K562 (cell line): ENCODE measurements at regions not wholly inside any gene's neighbourhood (a gene's known extent, or its start where the extent isn't known, plus 50 kb on each side); places are given as distances from the start of the nearest gene placed in this dataset.
A peak's percentile ranks its signal among the peaks of the same experiment; 100 is the strongest.

ENCODE experiments used
- ATAC-seq: fragments of 200-7000 bp; cut with Tn5 transposase; 3 replicates; pipeline ENCODE4 v1.9.1; 2020; ENCODE audit warnings: moderate library complexity
- BruUV-seq: library from RNA; stranded (reverse); fragments of 400-500 nt; replicated peaks from 2 replicates; lab custom pipeline; 2021; lab: Mats Ljungman, UMichigan
- CTCF ChIA-PET: fragments of 300-600 bp; formaldehyde crosslinking; extraction: SDS; loops from one replicate; lab custom pipeline; 2021; ENCODE audit warnings: low intra/inter-chr PET ratio; lab: Yijun Ruan, JAX
- POLR2A ChIA-PET: fragments of 300-600, 350-650 bp; sonication (Branson Sonifier 250); formaldehyde crosslinking; extraction: SDS; loops from one replicate; lab custom pipeline; 2021; ENCODE audit warnings: antibody characterized with exemption, inconsistent platforms; lab: Yijun Ruan, JAX
- DNase-seq, 4 experiments: peaks; one replicate each; pipeline versions ENCODE4 v3.0.0 to v3.0.0-alpha.2; 2011 to 2018; ENCODE audit warnings: low spot score in 3 of 4, mixed read lengths in 3 of 4; ENCODE audit errors: extremely low read depth in 1 of 4
- FAIRE-seq: peaks from 2 replicates; lab custom pipeline; 2011; peaks lifted over from hg19 to GRCh38; lab: Jason Lieb, UNC
- H2AFZ ChIP-seq: 2 replicates; pipeline ENCODE4 v1.6.0; 2011; ENCODE audit warnings: low read depth, low read length, control low read depth, inconsistent platforms
- H3K27ac ChIP-seq: fragments of 200-600 bp; 3 replicates; pipeline ENCODE4 v1.8.0; 2011; ENCODE audit warnings: low read depth, mild to moderate bottlenecking, control low read depth, inconsistent platforms, low read length, moderate library complexity, mixed read lengths; ENCODE audit errors: extremely low read depth
- H3K27me3 ChIP-seq, 2 experiments: fragments of 300-600 bp in 1 of 2; 2 replicates in 1 of 2; 3 replicates in 1 of 2; pipeline versions ENCODE4 v1.6.0 to v1.8.0; 2011; ENCODE audit warnings: inconsistent platforms in 2 of 2, low read length in 2 of 2, mild to moderate bottlenecking in 1 of 2, mixed read lengths in 1 of 2, moderate library complexity in 1 of 2; ENCODE audit not compliant: control insufficient read depth in 2 of 2, insufficient read depth in 2 of 2
- H3K36me3 ChIP-seq: fragments of 300-600 bp; 3 replicates; pipeline ENCODE4 v1.8.0; 2011; ENCODE audit warnings: mild to moderate bottlenecking, low read length, inconsistent platforms; ENCODE audit not compliant: control insufficient read depth, insufficient read depth
- H3K4me1 ChIP-seq, 2 experiments: fragments of 200-600 bp in 1 of 2; replicated peaks in 1 of 2; 2 replicates in 1 of 2; 3 replicates in 1 of 2; pipeline versions ENCODE4 v1.5.1 to v1.8.0; 2011; ENCODE audit warnings: inconsistent platforms in 2 of 2, low read length in 2 of 2, mild to moderate bottlenecking in 1 of 2, mixed read lengths in 1 of 2, moderate library complexity in 1 of 2; ENCODE audit not compliant: control insufficient read depth in 2 of 2, insufficient read depth in 2 of 2
- H3K4me2 ChIP-seq: 2 replicates; pipeline ENCODE4 v1.6.1; 2011; ENCODE audit warnings: low read length, control low read depth, inconsistent platforms, mixed read lengths; ENCODE audit not compliant: insufficient read depth
- H3K4me3 ChIP-seq: fragments of 200-600 bp; sonication (generic), shearing (Covaris generic); 2 replicates; pipeline ENCODE4 v1.5.1; 2016; ENCODE audit warnings: control low read depth, inconsistent platforms
- H3K79me2 ChIP-seq: fragments of 200-600 bp; 3 replicates; pipeline ENCODE4 v1.8.0; 2011; ENCODE audit warnings: low read length, inconsistent platforms; ENCODE audit not compliant: control insufficient read depth, insufficient read depth
- H3K9ac ChIP-seq, 2 experiments: 2 replicates each; pipeline versions ENCODE4 v1.6.0 to v1.6.1; 2011; ENCODE audit warnings: low read depth in 2 of 2, low read length in 2 of 2, control low read depth in 1 of 2, inconsistent platforms in 1 of 2, mild to moderate bottlenecking in 1 of 2, mixed read lengths in 1 of 2; ENCODE audit not compliant: insufficient read depth in 1 of 2
- H3K9me1 ChIP-seq: one replicate; pipeline ENCODE4 v1.6.0; 2011; ENCODE audit warnings: inconsistent platforms, mild to moderate bottlenecking, low read length, moderate library complexity; ENCODE audit not compliant: control insufficient read depth, insufficient read depth
- H3K9me3 ChIP-seq: replicated peaks from 2 replicates; pipeline ENCODE4 v1.5.1; 2011; ENCODE audit warnings: low read depth, low read length, inconsistent platforms; ENCODE audit not compliant: control insufficient read depth, insufficient read depth
- H4K20me1 ChIP-seq: replicated peaks from 2 replicates; pipeline ENCODE4 v1.6.1; 2011; ENCODE audit warnings: low read length, inconsistent platforms, mixed read lengths; ENCODE audit not compliant: control insufficient read depth, insufficient read depth
- NRF1 ChIP-seq, 2 experiments: fragments of 450-650 bp; IDR thresholded peaks in 1 of 2; conservative IDR thresholded peaks in 1 of 2; 2 replicates each; pipeline ENCODE4 v1.6.1; 2014; ENCODE audit warnings: mild to moderate bottlenecking in 2 of 2
- RAD51 ChIP-seq: fragments of 450-650 bp; IDR thresholded peaks from 2 replicates; pipeline ENCODE4 v1.7.1; 2016; ENCODE audit warnings: low read depth, mild to moderate bottlenecking, borderline replicate concordance
- ZNF316 ChIP-seq: fragments of 450-650 bp; IDR thresholded peaks from 2 replicates; pipeline ENCODE4 v1.6.1; 2016
- ZNF717 ChIP-seq: fragments of 250-450 bp; sonication (Bioruptor Pico); IDR thresholded peaks from 2 replicates; pipeline ENCODE4 v1.5.0; 2021
- WGBS: fragments of 100-300 bp; shearing (Covaris generic); methylation state at CpG from one replicate; pipeline ENCODE4 v1.1.6; 2016; ENCODE audit warnings: low coverage, mixed read lengths; ENCODE audit not compliant: insufficient coverage; ENCODE audit errors: missing lambda C conversion rate; 5-methylcytosine and 5-hydroxymethylcytosine counted together
- in situ Hi-C: fragments of 300-500 bp; cut with MboI; formaldehyde crosslinking; loops from 4 replicates; pipeline ENCODE4 v1.15.0; 2018; ENCODE audit warnings: inconsistent platforms, mixed read lengths
- intact Hi-C: fragments of 100-400 bp; cut with micrococcal nuclease; formaldehyde crosslinking; loops from 2 replicates; pipeline ENCODE4 v1.14.2; 2022
- TF ChIP-seq, protein P1 (sequence below), 2 experiments: fragments of 450-650 bp; IDR thresholded peaks; 2 replicates each; pipeline ENCODE4 v1.6.1; 2016; ENCODE audit warnings: mild to moderate bottlenecking in 2 of 2, borderline replicate concordance in 1 of 2, low read depth in 1 of 2, moderate library complexity in 1 of 2
- TF ChIP-seq, protein P2 (sequence below): fragments of 200-800 bp; sonication (Bioruptor generic); IDR thresholded peaks from 2 replicates; pipeline ENCODE4 v1.6.1; 2017; ENCODE audit warnings: missing genetic modification characterization, missing compliant biosample characterization
- TF ChIP-seq, protein P3 (sequence below), 2 experiments: fragments of 450-650 bp; IDR thresholded peaks; 2 replicates each; pipeline ENCODE4 v1.6.1; 2016

GRCh38 chr2:120912101-120912985 is 176.7 kb downstream of the GLI2 start:
- ATAC-seq (peak; percentile 84), DNase-seq (peak; percentile 69 to 78 (median 76)), FAIRE-seq (peak; percentile 86)
- WGBS = 15% methylated on average over 29 of the region's 29 CpGs
- no peaks in the 10 kb centered on the region; the same call in none of the 2 replicates for H4K20me1 ChIP-seq
- in situ Hi-C loops = no loop called here
- no TSS peak for BruUV-seq
- intact Hi-C loops = loop anchor here (5.0 kb wide), 1 partner anchor 35 kb away; no protein-coding TSS in a partner anchor
- H3K4me3 ChIP-seq = no peak overlapping the region
- peak overlapping the region; percentile 59 for H2AFZ ChIP-seq
- H3K4me1 ChIP-seq = peaks cover 19 to 34% of the 10 kb centered on the region in 2 experiments; a peak in 4 of 5 replicates
- no peaks in the 10 kb centered on the region for H3K9me3 ChIP-seq
- ChIA-PET CTCF (interaction anchor here (0.6 kb wide), 1 partner anchor 600 kb away, joined by 4 read pairs; no protein-coding TSS in a partner anchor), POLR2A (interaction anchor here (0.6 to 1.6 kb wide), 4 partner anchors 12 to 86 kb away, joined by 3 to 4 read pairs (median 3); no protein-coding TSS in a partner anchor)
- peak overlapping the region in 1 of 2 experiments; percentile 84; a peak in 3 of 4 replicates for H3K9ac ChIP-seq
- H3K4me2 ChIP-seq = peak overlapping the region; percentile 50
- H3K27ac ChIP-seq = no peak overlapping the region
- H3K79me2 ChIP-seq = no peaks in the 10 kb centered on the region
- H3K9me1 ChIP-seq = peaks cover 7% of the 10 kb centered on the region
- peaks cover 0 to 17% of the 10 kb centered on the region in 2 experiments; a peak in 2 of 5 replicates for H3K27me3 ChIP-seq
- no peaks in the 10 kb centered on the region for H3K36me3 ChIP-seq
- TF ChIP-seq, protein P1, sequence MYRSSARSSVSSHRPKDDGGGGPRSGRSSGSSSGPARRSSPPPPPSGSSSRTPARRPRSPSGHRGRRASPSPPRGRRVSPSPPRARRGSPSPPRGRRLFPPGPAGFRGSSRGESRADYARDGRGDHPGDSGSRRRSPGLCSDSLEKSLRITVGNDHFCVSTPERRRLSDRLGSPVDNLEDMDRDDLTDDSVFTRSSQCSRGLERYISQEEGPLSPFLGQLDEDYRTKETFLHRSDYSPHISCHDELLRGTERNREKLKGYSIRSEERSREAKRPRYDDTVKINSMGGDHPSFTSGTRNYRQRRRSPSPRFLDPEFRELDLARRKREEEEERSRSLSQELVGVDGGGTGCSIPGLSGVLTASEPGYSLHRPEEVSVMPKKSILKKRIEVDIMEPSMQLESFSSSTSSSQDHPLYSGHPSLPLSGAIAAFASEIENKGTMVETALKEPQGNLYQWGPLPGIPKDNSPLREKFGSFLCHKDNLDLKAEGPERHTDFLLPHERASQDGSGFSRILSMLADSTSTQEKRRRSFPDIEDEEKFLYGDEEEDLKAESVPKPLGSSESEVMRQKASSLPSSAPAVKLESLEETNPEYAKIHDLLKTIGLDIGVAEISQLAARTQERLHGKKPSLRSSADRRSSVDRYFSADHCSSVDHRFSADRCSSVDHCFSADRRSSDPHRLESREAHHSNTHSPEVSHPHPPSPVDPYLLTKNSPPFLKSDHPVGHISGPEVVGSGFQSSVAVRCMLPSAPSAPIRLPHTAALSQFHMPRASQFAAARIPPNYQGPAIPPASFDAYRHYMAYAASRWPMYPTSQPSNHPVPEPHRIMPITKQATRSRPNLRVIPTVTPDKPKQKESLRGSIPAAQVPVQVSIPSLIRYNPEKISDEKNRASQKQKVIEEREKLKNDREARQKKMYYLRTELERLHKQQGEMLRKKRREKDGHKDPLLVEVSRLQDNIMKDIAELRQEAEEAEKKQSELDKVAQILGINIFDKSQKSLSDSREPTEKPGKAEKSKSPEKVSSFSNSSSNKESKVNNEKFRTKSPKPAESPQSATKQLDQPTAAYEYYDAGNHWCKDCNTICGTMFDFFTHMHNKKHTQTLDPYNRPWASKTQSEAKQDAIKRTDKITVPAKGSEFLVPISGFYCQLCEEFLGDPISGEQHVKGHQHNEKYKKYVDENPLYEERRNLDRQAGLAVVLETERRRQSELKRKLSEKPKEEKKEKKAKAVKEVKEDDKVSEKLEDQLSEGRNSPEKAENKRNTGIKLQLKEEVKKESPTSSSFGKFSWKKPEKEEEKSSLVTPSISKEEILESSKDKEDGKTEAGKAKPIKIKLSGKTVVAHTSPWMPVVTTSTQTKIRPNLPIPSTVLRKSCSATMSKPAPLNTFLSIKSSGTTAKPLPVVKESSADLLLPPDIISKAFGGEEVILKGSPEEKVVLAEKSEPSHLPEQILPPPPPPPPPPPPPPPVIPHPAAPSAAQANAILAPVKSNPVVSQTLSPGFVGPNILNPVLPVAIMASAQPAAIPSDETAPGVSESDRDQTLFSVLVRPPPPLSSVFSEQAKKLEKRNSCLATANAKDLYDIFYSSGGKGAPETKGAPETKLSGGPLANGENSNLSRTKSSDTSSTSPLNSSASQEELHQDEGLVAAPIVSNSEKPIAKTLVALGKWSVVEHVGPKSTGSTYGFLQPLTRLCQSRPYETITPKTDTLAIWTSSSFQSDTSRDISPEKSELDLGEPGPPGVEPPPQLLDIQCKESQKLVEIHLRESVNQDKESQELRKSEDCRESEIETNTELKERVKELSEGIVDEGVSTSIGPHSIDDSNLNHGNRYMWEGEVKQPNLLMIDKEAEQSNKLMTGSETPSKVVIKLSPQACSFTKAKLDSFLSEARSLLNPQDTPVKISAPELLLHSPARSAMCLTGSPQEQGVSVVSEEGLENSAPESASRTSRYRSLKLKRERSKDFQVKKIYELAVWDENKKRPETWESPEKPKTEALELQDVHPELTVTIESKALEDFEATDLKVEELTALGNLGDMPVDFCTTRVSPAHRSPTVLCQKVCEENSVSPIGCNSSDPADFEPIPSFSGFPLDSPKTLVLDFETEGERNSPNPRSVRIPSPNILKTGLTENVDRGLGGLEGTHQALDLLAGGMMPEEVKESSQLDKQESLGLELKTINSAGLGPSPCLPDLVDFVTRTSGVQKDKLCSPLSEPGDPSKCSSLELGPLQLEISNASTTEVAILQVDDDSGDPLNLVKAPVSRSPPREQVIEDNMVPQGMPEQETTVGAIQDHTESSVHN (IDR thresholded peaks at IDR 0.05; ENCODE audit: borderline replicate concordance in 1 of 2, low read depth in 1 of 2) = no peak
- TF ChIP-seq ZNF717 (CRISPR knock-in tag) (no peak), RAD51 (no peak), ZNF316 (0 out of 2 replicates have a peak, but pooled peaks have one; percentile 10), NRF1 (conservative IDR thresholded peaks at IDR 0.05 in 1 of 2, IDR thresholded peaks at IDR 0.05 in 1 of 2) (0 out of 4 replicates have a peak, but pooled peaks have one; percentile 22 to 32)
- TF ChIP-seq, protein P2, sequence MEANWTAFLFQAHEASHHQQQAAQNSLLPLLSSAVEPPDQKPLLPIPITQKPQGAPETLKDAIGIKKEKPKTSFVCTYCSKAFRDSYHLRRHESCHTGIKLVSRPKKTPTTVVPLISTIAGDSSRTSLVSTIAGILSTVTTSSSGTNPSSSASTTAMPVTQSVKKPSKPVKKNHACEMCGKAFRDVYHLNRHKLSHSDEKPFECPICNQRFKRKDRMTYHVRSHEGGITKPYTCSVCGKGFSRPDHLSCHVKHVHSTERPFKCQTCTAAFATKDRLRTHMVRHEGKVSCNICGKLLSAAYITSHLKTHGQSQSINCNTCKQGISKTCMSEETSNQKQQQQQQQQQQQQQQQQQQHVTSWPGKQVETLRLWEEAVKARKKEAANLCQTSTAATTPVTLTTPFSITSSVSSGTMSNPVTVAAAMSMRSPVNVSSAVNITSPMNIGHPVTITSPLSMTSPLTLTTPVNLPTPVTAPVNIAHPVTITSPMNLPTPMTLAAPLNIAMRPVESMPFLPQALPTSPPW (CRISPR knock-in tag) = peak; percentile 56; the same call in 1 of the 2 replicates
- TF ChIP-seq, protein P3, sequence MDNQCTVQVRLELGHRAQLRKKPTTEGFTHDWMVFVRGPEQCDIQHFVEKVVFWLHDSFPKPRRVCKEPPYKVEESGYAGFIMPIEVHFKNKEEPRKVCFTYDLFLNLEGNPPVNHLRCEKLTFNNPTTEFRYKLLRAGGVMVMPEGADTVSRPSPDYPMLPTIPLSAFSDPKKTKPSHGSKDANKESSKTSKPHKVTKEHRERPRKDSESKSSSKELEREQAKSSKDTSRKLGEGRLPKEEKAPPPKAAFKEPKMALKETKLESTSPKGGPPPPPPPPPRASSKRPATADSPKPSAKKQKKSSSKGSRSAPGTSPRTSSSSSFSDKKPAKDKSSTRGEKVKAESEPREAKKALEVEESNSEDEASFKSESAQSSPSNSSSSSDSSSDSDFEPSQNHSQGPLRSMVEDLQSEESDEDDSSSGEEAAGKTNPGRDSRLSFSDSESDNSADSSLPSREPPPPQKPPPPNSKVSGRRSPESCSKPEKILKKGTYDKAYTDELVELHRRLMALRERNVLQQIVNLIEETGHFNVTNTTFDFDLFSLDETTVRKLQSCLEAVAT (IDR thresholded peaks at IDR 0.05) = no peak
